SJCRH30 (cell line): ENCODE measurements at regions not wholly inside any gene's neighbourhood (a gene's known extent, or its start where the extent isn't known, plus 50 kb on each side); places are given as distances from the start of the nearest gene placed in this dataset.
A peak's percentile ranks its signal among the peaks of the same experiment; 100 is the strongest.
"Not testable (repeated sequence)": the region's sequence is repeated elsewhere in the genome, so short reads cannot be mapped to it uniquely, and the experiment has no call there.

Source experiments
- DNase-seq, 2 experiments: peaks; one replicate each; pipeline ENCODE4 v3.0.0-alpha.2; 2015 to 2020
- H3K27ac ChIP-seq: fragments of 250-450 bp; sonication (Bioruptor Pico); 2 replicates; pipeline ENCODE4 v1.5.1; 2020; ENCODE audit warnings: mild to moderate bottlenecking, moderate library complexity
- H3K27me3 ChIP-seq: fragments of 250-450 bp; sonication (Bioruptor Pico); 2 replicates; pipeline ENCODE4 v1.5.1; 2020; ENCODE audit warnings: mild to moderate bottlenecking, moderate library complexity
- H3K36me3 ChIP-seq: fragments of 250-450 bp; sonication (Bioruptor Pico); 2 replicates; pipeline ENCODE4 v1.5.1; 2020; ENCODE audit warnings: mild to moderate bottlenecking, moderate library complexity
- H3K4me1 ChIP-seq: fragments of 250-450 bp; sonication (Bioruptor Pico); 2 replicates; pipeline ENCODE4 v1.5.1; 2020; ENCODE audit warnings: mild to moderate bottlenecking, moderate library complexity
- H3K4me3 ChIP-seq: fragments of 250-450 bp; sonication (Bioruptor Pico); 2 replicates; pipeline ENCODE4 v1.5.1; 2020; ENCODE audit warnings: mild to moderate bottlenecking, moderate library complexity
- H3K9me3 ChIP-seq: fragments of 250-450 bp; sonication (Bioruptor Pico); replicated peaks from 2 replicates; pipeline ENCODE4 v1.5.1; 2020; ENCODE audit warnings: mild to moderate bottlenecking, moderate library complexity

DNA sequence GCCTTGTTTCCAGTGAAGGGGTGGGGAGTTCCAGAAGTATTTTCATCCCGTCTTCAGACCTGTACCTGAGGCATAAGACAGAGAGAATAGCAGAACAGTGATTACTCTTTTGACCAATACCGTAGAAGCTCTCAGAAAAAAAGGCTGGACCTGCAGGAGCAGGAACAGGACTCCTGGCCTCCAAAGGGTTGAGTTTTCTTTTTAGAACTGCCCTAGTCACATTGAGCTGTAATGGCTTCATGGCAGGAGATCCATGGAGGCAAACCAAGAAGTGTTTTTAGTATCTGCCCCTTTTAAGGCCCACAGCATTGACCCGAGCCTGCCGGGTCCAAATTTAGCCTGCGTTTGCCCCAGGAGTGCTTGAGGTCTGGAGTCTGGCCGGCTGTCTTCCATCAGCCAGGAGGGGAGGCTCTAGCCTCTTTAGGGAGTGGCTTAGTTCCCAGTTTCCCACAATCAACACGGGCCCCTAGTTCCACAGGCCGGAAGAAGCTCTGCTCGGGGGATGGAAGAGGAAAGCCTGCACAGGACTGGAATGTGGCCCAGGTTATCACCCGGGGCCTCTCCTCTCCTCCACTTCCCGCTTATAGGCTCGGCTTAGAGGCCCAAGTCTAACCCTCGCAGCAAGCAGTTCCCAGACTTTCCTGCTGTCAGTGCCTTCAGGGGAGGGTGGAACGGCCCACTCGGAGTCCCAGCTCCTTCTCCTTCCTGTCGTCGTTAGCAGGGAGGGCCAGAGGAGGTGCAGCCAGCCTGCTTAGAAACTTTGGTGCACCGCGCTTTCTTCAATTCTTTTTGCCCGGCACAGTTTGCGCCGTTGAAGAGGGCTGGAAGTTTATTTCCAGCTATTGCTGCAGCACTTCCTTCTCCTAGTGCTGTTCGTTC, 80.7 kb downstream of the C9orf152 start:
- Histone ChIP-seq H3K9me3 (no peaks in the 10 kb centered on the region), H3K4me3 (no peak overlapping the region), H3K27me3 (no peaks in the 10 kb centered on the region), H3K27ac (peak overlapping the region; percentile 52; the same call in 1 of the 2 replicates), H3K36me3 (no peaks in the 10 kb centered on the region), H3K4me1 (peaks cover 44% of the 10 kb centered on the region)
- no peak for DNase-seq

DNA sequence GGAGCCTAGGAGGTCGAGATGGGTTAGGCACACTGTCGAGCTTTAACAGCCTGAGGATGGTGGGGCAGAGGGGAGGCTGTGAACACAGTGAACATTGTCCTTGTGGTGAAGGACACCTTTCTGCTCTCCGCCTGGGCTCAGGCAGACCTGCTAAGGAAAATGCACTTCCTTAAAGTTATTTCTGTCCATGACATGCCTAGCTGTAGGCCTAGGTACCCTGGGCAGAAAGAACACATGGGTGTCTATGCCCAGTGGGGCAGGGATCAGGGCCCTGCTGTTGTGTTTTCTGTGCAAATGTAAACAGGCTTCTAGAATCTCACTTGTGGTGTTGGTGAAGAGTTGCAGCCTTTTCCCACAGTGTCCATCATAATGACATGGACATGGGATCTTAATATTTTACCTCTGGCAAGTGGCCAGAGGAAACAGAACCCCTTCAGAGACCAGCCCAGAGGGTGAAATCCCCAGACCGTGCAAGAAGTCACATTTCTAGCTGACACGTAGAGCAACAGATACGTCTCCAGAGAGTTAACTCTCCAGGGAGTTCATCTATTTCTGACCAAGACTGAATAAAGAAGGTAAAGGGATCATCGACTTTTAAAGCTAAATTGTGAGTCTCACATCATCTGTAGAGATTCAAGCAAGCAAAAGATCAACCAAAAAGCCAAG, 79.2 kb downstream of the C9orf152 start:
- DNase-seq: peak in 1 of 2 experiments; percentile 51
- no peaks in the 10 kb centered on the region for H3K9me3 ChIP-seq
- peaks cover 44% of the 10 kb centered on the region for H3K4me1 ChIP-seq
- H3K36me3 ChIP-seq: no peaks in the 10 kb centered on the region
- no peak overlapping the region for H3K4me3 ChIP-seq
- peak overlapping the region; percentile 52 for H3K27ac ChIP-seq
- H3K27me3 ChIP-seq: no peaks in the 10 kb centered on the region

DNA sequence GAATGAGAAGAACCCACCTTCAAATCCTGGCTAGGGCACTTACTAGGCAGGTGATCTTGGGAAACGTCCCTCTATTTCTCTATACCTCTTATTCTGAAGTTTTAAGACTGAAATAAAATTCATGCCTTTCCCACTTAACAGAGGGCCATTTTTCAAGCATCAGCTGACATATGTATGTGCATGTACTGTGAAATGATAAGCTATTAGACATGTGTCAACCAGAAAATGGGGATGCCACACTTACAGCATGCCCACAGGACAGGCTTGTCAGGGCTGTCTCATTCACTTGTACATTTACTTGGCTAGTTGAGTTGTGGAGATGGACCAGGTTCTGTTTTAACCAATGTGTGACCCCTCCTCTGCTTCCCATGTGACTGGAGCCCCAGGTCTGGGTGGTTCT, 78.5 kb downstream of the C9orf152 start:
- H3K36me3 ChIP-seq: no peaks in the 10 kb centered on the region
- H3K4me3 ChIP-seq: no peak overlapping the region
- no peaks in the 10 kb centered on the region for H3K9me3 ChIP-seq
- no peak for DNase-seq
- peaks cover 41% of the 10 kb centered on the region for H3K4me1 ChIP-seq
- peak overlapping the region; percentile 52; the same call in 1 of the 2 replicates for H3K27ac ChIP-seq
- H3K27me3 ChIP-seq: no peaks in the 10 kb centered on the region

DNA sequence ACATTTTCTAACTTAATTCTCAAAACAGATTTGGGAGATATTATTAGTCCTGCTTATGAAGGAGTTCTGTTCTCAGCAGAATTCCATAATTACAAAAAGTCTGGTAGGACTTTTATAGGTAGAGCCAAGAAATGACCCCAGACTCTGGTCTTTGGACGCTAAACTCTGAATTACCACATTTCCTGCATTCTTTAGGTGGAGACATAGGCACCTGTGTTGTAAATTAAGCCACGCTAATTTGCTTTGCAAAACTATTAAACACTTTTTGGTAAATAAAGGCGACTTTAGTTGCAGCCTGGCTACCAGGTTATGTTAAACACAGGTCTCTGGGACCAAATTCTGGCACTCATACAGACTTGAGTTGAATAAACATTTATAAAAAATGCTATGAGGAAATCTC, 77.7 kb downstream of the C9orf152 start:
- Histone ChIP-seq H3K4me1 (peaks cover 38% of the 10 kb centered on the region), H3K4me3 (no peak overlapping the region), H3K36me3 (no peaks in the 10 kb centered on the region), H3K9me3 (no peaks in the 10 kb centered on the region), H3K27ac (peak overlapping the region; percentile 1; the same call in 1 of the 2 replicates), H3K27me3 (no peaks in the 10 kb centered on the region)
- DNase-seq: no peak

DNA sequence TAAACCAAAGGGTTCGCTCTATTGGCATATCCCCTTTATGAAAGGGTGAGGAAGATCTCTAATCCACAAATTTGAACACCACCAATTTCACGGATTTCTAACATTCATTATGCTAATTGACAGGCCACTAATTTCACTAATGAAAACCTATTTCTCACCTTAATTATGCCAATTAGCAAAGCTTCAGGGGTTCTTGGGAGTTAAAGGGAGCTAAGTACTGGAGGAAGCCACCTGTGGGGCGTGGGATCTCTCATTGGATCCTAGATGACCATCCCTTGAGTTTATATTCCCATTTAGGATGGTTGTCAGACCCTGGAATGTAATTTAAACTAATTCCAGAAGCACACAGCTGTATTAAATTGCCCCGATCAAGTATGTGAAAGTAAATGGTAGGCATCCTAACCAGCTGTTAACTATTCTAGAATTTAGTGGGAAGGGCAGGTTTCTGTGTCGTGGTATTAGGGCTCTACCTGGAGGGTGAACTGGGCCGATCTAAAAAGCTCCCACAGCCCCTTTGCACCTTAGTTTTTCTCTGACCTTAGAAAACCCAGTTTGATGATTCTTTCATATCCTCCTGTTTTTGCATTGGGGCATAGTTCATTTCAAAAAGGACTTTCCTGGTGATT, 77.1 kb downstream of the C9orf152 start:
- Histone ChIP-seq H3K4me1 (peaks cover 43% of the 10 kb centered on the region), H3K9me3 (no peaks in the 10 kb centered on the region), H3K27ac (peak overlapping the region; percentile 13; the same call in 1 of the 2 replicates), H3K36me3 (no peaks in the 10 kb centered on the region), H3K27me3 (no peaks in the 10 kb centered on the region), H3K4me3 (no peak overlapping the region)
- no peak for DNase-seq

DNA sequence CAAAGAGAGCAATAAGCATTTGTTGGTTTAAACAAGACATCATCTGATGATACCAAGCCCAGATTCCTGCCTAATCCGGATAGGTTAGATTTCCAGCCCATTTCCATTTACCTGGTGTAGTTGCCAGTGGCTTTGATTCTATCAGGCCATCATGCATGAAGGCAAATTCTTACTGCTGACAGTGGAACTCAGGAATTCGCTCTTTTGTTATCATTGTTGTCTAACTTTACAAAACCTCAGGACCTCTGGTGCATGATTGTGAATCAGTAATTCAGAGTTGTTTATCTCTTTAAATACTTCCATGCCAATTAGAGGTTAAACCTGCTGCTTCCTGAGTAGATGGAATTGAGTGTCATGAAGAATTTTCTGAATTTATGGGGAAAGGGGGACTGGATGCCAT, 76.5 kb downstream of the C9orf152 start:
- no peak for DNase-seq
- Histone ChIP-seq H3K9me3 (no peaks in the 10 kb centered on the region), H3K4me1 (peaks cover 43% of the 10 kb centered on the region), H3K27ac (peak overlapping the region; percentile 13; the same call in 1 of the 2 replicates), H3K27me3 (no peaks in the 10 kb centered on the region), H3K4me3 (no peak overlapping the region), H3K36me3 (0 out of 2 replicates have a peak, but pooled peaks cover 4% of the 10 kb centered on the region)

DNA sequence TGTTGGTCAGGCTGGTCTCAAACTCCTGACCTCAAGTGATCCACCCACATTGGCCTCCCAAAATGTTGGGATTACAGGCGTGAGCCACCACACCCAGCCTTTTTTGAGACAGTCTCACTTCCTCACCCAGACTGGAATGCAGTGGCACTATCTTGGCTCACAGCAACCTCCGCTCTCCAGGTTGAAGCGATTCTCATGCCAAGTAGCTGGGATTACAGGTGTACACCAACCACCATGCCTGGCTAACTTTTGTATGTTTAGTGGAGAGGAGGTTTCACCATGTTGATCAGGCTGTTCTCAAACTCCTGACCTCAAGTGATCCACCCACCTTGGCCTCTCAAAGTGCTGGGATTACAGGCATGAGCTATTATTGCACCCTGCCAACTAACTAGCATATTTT, 75.4 kb downstream of the C9orf152 start:
- H3K27ac ChIP-seq, H3K9me3 ChIP-seq, DNase-seq, H3K27me3 ChIP-seq, H3K4me3 ChIP-seq: not testable (repeated sequence)
- peaks cover 14% of the 10 kb centered on the region; the same call in 1 of the 2 replicates for H3K36me3 ChIP-seq
- peaks cover 43% of the 10 kb centered on the region for H3K4me1 ChIP-seq

DNA sequence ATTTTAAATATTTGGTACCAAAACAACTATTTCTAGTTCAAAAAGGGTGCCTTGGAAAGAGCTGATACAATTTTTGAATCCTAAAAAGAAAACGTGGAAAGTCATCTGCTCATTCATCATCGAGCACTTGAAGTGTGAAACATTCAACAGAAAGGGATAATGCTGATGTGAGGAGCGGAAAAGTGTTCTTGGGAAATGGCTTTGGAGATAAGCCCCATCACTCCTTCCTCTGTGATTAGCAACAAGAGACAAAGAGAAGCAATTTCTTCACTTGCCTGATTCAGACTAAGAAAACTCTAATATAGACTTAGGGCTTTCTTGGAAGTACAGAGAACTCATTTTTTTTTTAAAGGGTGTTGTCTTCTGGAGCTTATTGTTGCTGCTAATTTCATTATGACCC, 74.9 kb downstream of the C9orf152 start:
- no peaks in the 10 kb centered on the region for H3K27me3 ChIP-seq
- peaks cover 20% of the 10 kb centered on the region for H3K36me3 ChIP-seq
- H3K27ac ChIP-seq: no peak overlapping the region
- H3K9me3 ChIP-seq: no peaks in the 10 kb centered on the region
- peaks cover 43% of the 10 kb centered on the region for H3K4me1 ChIP-seq
- no peak overlapping the region for H3K4me3 ChIP-seq
- DNase-seq: no peak

DNA sequence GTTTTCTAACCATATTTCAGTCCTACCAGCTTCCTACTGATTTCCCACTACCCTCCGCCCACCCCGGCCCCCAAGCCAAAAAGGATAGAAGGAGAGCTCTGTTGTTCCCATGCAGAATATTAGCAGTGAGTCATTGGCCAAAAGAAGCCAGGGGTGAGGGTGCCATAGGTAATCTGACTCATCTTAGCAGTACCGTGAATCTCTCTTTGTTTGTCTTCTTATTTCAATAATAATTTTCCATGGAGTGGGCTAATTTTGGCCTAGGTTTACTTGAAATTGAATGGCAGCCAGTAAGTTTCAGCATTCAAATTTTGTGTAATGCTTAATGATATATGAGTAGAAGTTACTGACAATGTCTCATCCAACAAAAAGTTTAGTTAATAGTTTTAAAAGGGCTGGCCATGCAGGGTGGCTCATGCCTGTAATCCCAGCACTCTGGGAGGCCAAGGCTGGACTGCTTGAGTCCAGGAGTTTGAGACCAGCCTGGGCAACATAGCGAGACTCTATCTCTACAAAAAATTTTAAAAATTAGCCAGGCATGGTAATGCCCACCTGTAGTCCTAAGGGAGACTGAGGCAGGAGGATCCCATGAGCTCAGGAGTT, 74.2 kb downstream of the C9orf152 start:
- Histone ChIP-seq H3K27ac (no peak overlapping the region), H3K4me3 (no peak overlapping the region), H3K9me3 (no peaks in the 10 kb centered on the region), H3K36me3 (peaks cover 20% of the 10 kb centered on the region), H3K4me1 (peaks cover 36% of the 10 kb centered on the region), H3K27me3 (no peaks in the 10 kb centered on the region)
- DNase-seq: no peak

DNA sequence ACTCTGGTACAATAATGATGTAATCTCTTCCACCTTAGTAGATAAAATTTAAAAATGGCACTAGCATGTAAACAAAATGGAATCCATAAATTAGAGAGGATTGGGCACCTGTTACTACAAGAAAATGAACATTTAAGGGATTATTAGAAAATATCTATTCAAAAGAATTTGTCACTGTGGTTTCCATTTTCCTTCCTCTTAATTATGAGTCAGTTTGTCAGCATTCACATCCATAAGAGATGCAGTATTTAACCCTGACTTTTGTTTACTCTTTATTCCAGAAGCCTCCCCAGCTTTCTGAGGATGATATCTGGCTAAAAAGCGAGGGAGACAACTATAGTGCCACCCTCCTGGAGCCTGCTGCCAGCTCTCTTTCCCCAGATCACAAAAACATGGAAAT, 72.1 kb downstream of the C9orf152 start:
- H3K27ac ChIP-seq: no peak overlapping the region
- no peaks in the 10 kb centered on the region for H3K9me3 ChIP-seq
- H3K36me3 ChIP-seq: peaks cover 35% of the 10 kb centered on the region
- peaks cover 20% of the 10 kb centered on the region for H3K4me1 ChIP-seq
- DNase-seq: no peak
- H3K4me3 ChIP-seq: no peak overlapping the region
- H3K27me3 ChIP-seq: no peaks in the 10 kb centered on the region

DNA sequence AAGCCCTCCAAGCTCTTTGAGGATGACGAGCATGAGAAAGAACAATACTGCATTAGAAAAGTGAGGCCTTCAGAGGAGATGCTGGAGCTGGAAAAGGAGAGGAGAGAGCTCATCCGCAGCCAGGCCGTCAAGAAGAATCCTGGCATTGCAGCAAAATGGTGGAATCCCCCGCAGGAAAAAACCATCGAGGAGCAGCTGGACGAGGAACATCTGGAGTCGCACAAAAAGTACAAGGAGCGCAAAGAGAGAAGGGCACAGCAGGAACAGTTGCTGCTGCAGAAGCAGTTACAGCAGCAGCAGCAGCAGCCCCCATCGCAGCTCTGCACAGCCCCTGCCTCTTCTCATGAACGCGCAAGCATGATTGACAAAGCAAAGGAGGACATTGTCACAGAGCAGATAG, 71.2 kb downstream of the C9orf152 start:
- Histone ChIP-seq H3K36me3 (peaks cover 39% of the 10 kb centered on the region), H3K4me3 (no peak overlapping the region), H3K9me3 (no peaks in the 10 kb centered on the region), H3K27ac (no peak overlapping the region), H3K4me1 (peaks cover 10% of the 10 kb centered on the region), H3K27me3 (no peaks in the 10 kb centered on the region)
- no peak for DNase-seq

DNA sequence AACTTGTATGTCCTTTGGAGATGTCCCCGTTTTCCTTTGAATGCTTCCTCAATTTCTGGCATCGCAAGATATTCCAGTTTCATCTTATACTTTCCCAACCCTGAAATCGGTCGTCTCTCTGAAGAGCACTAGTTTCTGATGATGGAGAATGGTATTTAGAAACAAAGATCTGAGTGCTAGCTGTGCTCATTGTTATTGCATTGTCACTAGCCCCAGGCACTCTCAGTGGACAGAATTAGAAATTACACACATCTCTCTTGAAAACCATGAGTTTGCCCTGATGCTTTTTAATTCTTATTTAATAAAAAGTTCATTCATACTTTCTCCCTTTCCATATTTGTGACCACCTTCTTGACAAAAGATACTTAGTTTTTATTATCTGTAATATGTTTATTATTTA, 67.7 kb downstream of the C9orf152 start:
- Histone ChIP-seq H3K27ac (no peak overlapping the region), H3K36me3 (peaks cover 39% of the 10 kb centered on the region), H3K9me3 (no peaks in the 10 kb centered on the region), H3K27me3 (no peaks in the 10 kb centered on the region), H3K4me1 (peaks cover 8% of the 10 kb centered on the region), H3K4me3 (no peak overlapping the region)
- DNase-seq: no peak

DNA sequence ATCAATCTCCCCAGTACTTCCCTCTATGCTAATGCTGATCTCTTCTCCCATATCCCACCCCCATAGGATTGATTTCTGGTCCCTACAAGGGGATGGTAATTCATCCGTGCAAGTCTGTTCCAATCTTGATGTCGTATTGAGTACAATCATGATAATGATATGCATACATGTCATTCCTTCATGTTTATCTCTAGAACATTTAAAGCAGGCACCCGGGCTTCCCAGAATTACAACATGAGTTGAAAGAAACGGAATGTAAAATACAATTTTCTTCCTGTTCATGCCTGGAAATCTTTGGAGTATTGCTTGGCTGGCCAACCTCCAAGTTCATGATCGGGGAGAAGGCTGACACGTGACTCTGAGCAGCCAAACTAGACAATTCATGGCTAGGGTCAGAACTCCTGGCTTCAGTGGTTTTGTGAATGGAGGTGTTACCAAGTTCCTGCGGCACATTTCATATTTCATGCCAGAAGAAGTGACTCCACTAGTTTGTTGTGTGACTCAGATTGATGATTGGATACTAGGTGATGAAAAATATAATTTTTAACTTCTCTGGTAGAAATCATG, 66.6 kb downstream of the C9orf152 start:
- no peak overlapping the region for H3K27ac ChIP-seq
- no peak for DNase-seq

DNA sequence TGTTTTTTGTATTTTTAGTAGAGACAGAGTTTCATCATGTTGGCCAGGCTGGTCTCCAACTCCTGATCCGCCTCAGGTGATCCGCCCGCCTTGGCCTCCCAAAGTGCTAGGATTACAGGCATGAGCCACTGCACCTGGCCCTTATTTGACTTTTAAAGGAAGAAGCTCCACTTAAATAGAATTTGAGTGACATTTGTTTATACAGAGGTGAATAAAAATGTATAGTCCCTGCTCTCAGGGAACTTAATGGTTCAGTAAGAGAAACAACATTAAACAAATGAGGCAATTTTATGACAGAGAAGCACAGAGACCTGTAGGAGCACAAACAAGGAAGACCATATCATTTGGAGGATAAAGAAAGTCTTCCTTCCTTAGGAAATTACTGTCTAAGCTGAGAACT, 65.7 kb downstream of the C9orf152 start:
- no peaks in the 10 kb centered on the region for H3K9me3 ChIP-seq
- DNase-seq: no peak
- peaks cover 29% of the 10 kb centered on the region for H3K36me3 ChIP-seq
- H3K27me3 ChIP-seq: no peaks in the 10 kb centered on the region
- H3K4me1 ChIP-seq: peaks cover 4% of the 10 kb centered on the region; the same call in 1 of the 2 replicates
- no peak overlapping the region for H3K27ac ChIP-seq
- no peak overlapping the region for H3K4me3 ChIP-seq

More for the DNA sequence above, 66.6 kb downstream of the C9orf152 start:
- Histone ChIP-seq H3K4me1 (peaks cover 4% of the 10 kb centered on the region; the same call in 1 of the 2 replicates), H3K9me3 (no peaks in the 10 kb centered on the region), H3K4me3 (no peak overlapping the region), H3K36me3 (peaks cover 38% of the 10 kb centered on the region), H3K27me3 (no peaks in the 10 kb centered on the region)
